Activated B cell treated with CpG ODN at 0.5 μM for 24 hours (primary cell): ENCODE measurements at regions not wholly inside any gene's neighbourhood (a gene's known extent, or its start where the extent isn't known, plus 50 kb on each side); places are given as distances from the start of the nearest gene placed in this dataset.

Experiments
- ATAC-seq: fragments of 200-7000 bp; cut with Tn5 transposase; one replicate; pipeline ENCODE4 v1.10.0; 2021; ENCODE audit warnings: low read depth, mild to moderate bottlenecking, moderate library complexity
- CTCF ChIA-PET: fragments of 350-600 bp; sonication (Branson Sonifier 250); formaldehyde crosslinking; loops from one replicate; lab custom pipeline; 2021; ENCODE audit warnings: antibody characterized with exemption; lab: Charles Lee
- POLR2A ChIA-PET: fragments of 350-600 bp; sonication (Branson Sonifier 250); formaldehyde crosslinking; loops from one replicate; lab custom pipeline; 2021; ENCODE audit warnings: antibody characterized with exemption; lab: Charles Lee
- DNase-seq: peaks from one replicate; pipeline ENCODE4 v3.0.0; 2022
- H3K27ac Mint-ChIP-seq: one replicate; pipeline ENCODE4 v1.8.0; 2020; ENCODE audit warnings: mixed read lengths
- H3K27me3 Mint-ChIP-seq: one replicate; pipeline ENCODE4 v1.8.0; 2021; ENCODE audit warnings: mixed read lengths
- H3K36me3 Mint-ChIP-seq: one replicate; pipeline ENCODE4 v1.8.0; 2021; ENCODE audit warnings: low read depth, mixed read lengths
- H3K4me1 Mint-ChIP-seq: one replicate; pipeline ENCODE4 v1.8.0; 2021; ENCODE audit warnings: mixed read lengths
- H3K4me3 Mint-ChIP-seq: one replicate; pipeline ENCODE4 v1.8.0; 2020; ENCODE audit warnings: mild to moderate bottlenecking, mixed read lengths
- H3K9me3 Mint-ChIP-seq: one replicate; pipeline ENCODE4 v1.8.0; 2020; ENCODE audit warnings: mixed read lengths
- CTCF ChIP-seq: fragments of 200-600 bp; IDR thresholded peaks from one replicate; pipeline ENCODE4 v1.8.0; 2022; ENCODE audit warnings: antibody characterized with exemption, mild to moderate bottlenecking
- intact Hi-C: fragments of 100-400 bp; cut with micrococcal nuclease; formaldehyde crosslinking; loops from one replicate; pipeline ENCODE4 v1.15.1; 2024

GRCh38 chr2:176687944-176688343 lies 418.7 kb downstream of the MTX2 start:
- POLR2A ChIA-PET = no interaction called here
- DNase-seq = no peak
- H3K4me3 Mint-ChIP-seq = no peak overlapping the region

GRCh38 chr2:176689711-176690110 lies 420.5 kb downstream of the MTX2 start:
- intact Hi-C loops = no loop called here
- TF ChIP-seq CTCF = no peak
- no peaks in the 10 kb centered on the region for H3K36me3 Mint-ChIP-seq
- DNase-seq = no peak
- no peak for ATAC-seq
- POLR2A ChIA-PET = no interaction called here
- no peak overlapping the region for H3K27ac Mint-ChIP-seq
- CTCF ChIA-PET = no interaction called here
- H3K4me1 Mint-ChIP-seq = no peaks in the 10 kb centered on the region
- H3K4me3 Mint-ChIP-seq = no peak overlapping the region
- no peaks in the 10 kb centered on the region for H3K9me3 Mint-ChIP-seq
- H3K27me3 Mint-ChIP-seq = peaks cover 23% of the 10 kb centered on the region

More at GRCh38 chr2:176687944-176688343, 418.7 kb downstream of the MTX2 start:
- TF ChIP-seq CTCF = no peak
- intact Hi-C loops = no loop called here
- Mint-ChIP-seq H3K36me3 (no peaks in the 10 kb centered on the region), H3K27ac (no peak overlapping the region), H3K27me3 (peaks cover 21% of the 10 kb centered on the region), H3K9me3 (no peaks in the 10 kb centered on the region), H3K4me1 (no peaks in the 10 kb centered on the region)
- no peak for ATAC-seq
- CTCF ChIA-PET = interaction anchor here (1.2 kb wide), 1 partner anchor 36 kb away, joined by 4 read pairs; no protein-coding TSS in a partner anchor

GRCh38 chr2:176691471-176691870 lies 422.2 kb downstream of the MTX2 start:
- POLR2A ChIA-PET = no interaction called here
- H3K27me3 Mint-ChIP-seq = peaks cover 16% of the 10 kb centered on the region

GRCh38 chr2:176692533-176692932 lies 423.3 kb downstream of the MTX2 start:
- H3K27me3 Mint-ChIP-seq = peaks cover 18% of the 10 kb centered on the region
- no peak overlapping the region for H3K4me3 Mint-ChIP-seq
- no peak for DNase-seq
- TF ChIP-seq CTCF = no peak
- intact Hi-C loops = no loop called here
- no peak for ATAC-seq
- H3K9me3 Mint-ChIP-seq = no peaks in the 10 kb centered on the region
- no peak overlapping the region for H3K27ac Mint-ChIP-seq
- H3K36me3 Mint-ChIP-seq = no peaks in the 10 kb centered on the region
- ChIA-PET CTCF (no interaction called here), POLR2A (no interaction called here)
- H3K4me1 Mint-ChIP-seq = no peaks in the 10 kb centered on the region

More at GRCh38 chr2:176691471-176691870, 422.2 kb downstream of the MTX2 start:
- Mint-ChIP-seq H3K4me1 (no peaks in the 10 kb centered on the region), H3K36me3 (no peaks in the 10 kb centered on the region), H3K27ac (no peak overlapping the region), H3K4me3 (no peak overlapping the region), H3K9me3 (no peaks in the 10 kb centered on the region)
- intact Hi-C loops = no loop called here
- TF ChIP-seq CTCF = no peak
- DNase-seq (no peak), ATAC-seq (no peak)
- CTCF ChIA-PET = no interaction called here

- Mint-ChIP-seq H3K9me3 (no peaks in the 10 kb centered on the region), H3K4me1 (no peaks in the 10 kb centered on the region), H3K4me3 (no peak overlapping the region), H3K27ac (no peak overlapping the region), H3K27me3 (peaks cover 15% of the 10 kb centered on the region), H3K36me3 (no peaks in the 10 kb centered on the region)
- DNase-seq (no peak), ATAC-seq (no peak)
- no peak for TF ChIP-seq CTCF
- CTCF ChIA-PET = no interaction called here
- POLR2A ChIA-PET = no interaction called here
- intact Hi-C loops = no loop called here
These were observed 429.9 kb downstream of the MTX2 start for GRCh38 chr2:176699098-176699497.
